ENCODE measurements at regions not wholly inside any gene's neighbourhood (a gene's known extent, or its start where the extent isn't known, plus 50 kb on each side); places are given as distances from the start of the nearest gene placed in this dataset.

GRCh38 chr4:35938936-35939335 is 305.4 kb downstream of the ARAP2 start:
- in situ Hi-C loops (cut with MboI; ENCODE audit: low pct_unique_long_range_greater_than_20kb, low sequenced_read_pairs), result no loop called here
- DNase-seq, result no peak

GRCh38 chr4:35939751-35940150 is 304.6 kb downstream of the ARAP2 start:
- in situ Hi-C loops (cut with MboI; ENCODE audit: low pct_unique_long_range_greater_than_20kb, low sequenced_read_pairs), result no loop called here

GRCh38 chr4:35942092-35942491 is 302.2 kb downstream of the ARAP2 start:
- no peak for DNase-seq
- in situ Hi-C loops (cut with MboI; ENCODE audit: low pct_unique_long_range_greater_than_20kb, low sequenced_read_pairs), result no loop called here

More at GRCh38 chr4:35939751-35940150, 304.6 kb downstream of the ARAP2 start:
- DNase-seq, result no peak

GRCh38 chr4:35943606-35944005 is 300.7 kb downstream of the ARAP2 start:
- in situ Hi-C loops (cut with MboI; ENCODE audit: low pct_unique_long_range_greater_than_20kb, low sequenced_read_pairs), result no loop called here
- no peak for DNase-seq

- in situ Hi-C loops (cut with MboI; ENCODE audit: low pct_unique_long_range_greater_than_20kb, low sequenced_read_pairs), result no loop called here
- DNase-seq, result no peak
These were observed 296.1 kb downstream of the ARAP2 start for GRCh38 chr4:35948171-35948570.

- DNase-seq, result no peak
- in situ Hi-C loops (cut with MboI; ENCODE audit: low pct_unique_long_range_greater_than_20kb, low sequenced_read_pairs), result no loop called here
These were observed 293.9 kb downstream of the ARAP2 start for GRCh38 chr4:35950442-35950841.

- DNase-seq, result no peak
- in situ Hi-C loops (cut with MboI; ENCODE audit: low pct_unique_long_range_greater_than_20kb, low sequenced_read_pairs), result no loop called here
These were observed 291.6 kb downstream of the ARAP2 start for GRCh38 chr4:35952751-35953150.

- in situ Hi-C loops (cut with MboI; ENCODE audit: low pct_unique_long_range_greater_than_20kb, low sequenced_read_pairs), result no loop called here
- no peak for DNase-seq
These were observed 280.9 kb downstream of the ARAP2 start for GRCh38 chr4:35963383-35963782.

- in situ Hi-C loops (cut with MboI; ENCODE audit: low pct_unique_long_range_greater_than_20kb, low sequenced_read_pairs), result no loop called here
- DNase-seq, result no peak
These were observed 280.3 kb downstream of the ARAP2 start for GRCh38 chr4:35963974-35964515.

GRCh38 chr4:35965300-35965699 is 279.0 kb downstream of the ARAP2 start:
- in situ Hi-C loops (cut with MboI; ENCODE audit: low pct_unique_long_range_greater_than_20kb, low sequenced_read_pairs), result no loop called here
- DNase-seq, result no peak

- in situ Hi-C loops (cut with MboI; ENCODE audit: low pct_unique_long_range_greater_than_20kb, low sequenced_read_pairs), result no loop called here
- no peak for DNase-seq
These were observed 277.7 kb downstream of the ARAP2 start for GRCh38 chr4:35966566-35966965.

- no peak for DNase-seq
- in situ Hi-C loops (cut with MboI; ENCODE audit: low pct_unique_long_range_greater_than_20kb, low sequenced_read_pairs), result no loop called here
These were observed 273.9 kb downstream of the ARAP2 start for GRCh38 chr4:35970366-35970960.

GRCh38 chr4:35972814-35973213 is 271.5 kb downstream of the ARAP2 start:
- no peak for DNase-seq
- in situ Hi-C loops (cut with MboI; ENCODE audit: low pct_unique_long_range_greater_than_20kb, low sequenced_read_pairs), result no loop called here

GRCh38 chr4:35975617-35976355 is 268.5 kb downstream of the ARAP2 start:
- in situ Hi-C loops (cut with MboI; ENCODE audit: low pct_unique_long_range_greater_than_20kb, low sequenced_read_pairs), result no loop called here
- DNase-seq, result no peak

- in situ Hi-C loops (cut with MboI; ENCODE audit: low pct_unique_long_range_greater_than_20kb, low sequenced_read_pairs), result no loop called here
These were observed 265.8 kb downstream of the ARAP2 start for GRCh38 chr4:35978551-35978950.

GRCh38 chr4:35982318-35982717 is 262.0 kb downstream of the ARAP2 start:
- in situ Hi-C loops (cut with MboI; ENCODE audit: low pct_unique_long_range_greater_than_20kb, low sequenced_read_pairs), result no loop called here
- no peak for DNase-seq

More at GRCh38 chr4:35978551-35978950, 265.8 kb downstream of the ARAP2 start:
- DNase-seq, result no peak

GRCh38 chr4:35986537-35986936 is 257.8 kb downstream of the ARAP2 start:
- DNase-seq, result no peak
- in situ Hi-C loops (cut with MboI; ENCODE audit: low pct_unique_long_range_greater_than_20kb, low sequenced_read_pairs), result no loop called here

GRCh38 chr4:35993606-35994005 is 250.7 kb downstream of the ARAP2 start:
- DNase-seq, result no peak
- in situ Hi-C loops (cut with MboI; ENCODE audit: low pct_unique_long_range_greater_than_20kb, low sequenced_read_pairs), result no loop called here

- DNase-seq, result no peak
These were observed 243.3 kb downstream of the ARAP2 start for GRCh38 chr4:36000941-36001557.

GRCh38 chr4:36003051-36003450 is 241.3 kb downstream of the ARAP2 start:
- in situ Hi-C loops (cut with MboI; ENCODE audit: low pct_unique_long_range_greater_than_20kb, low sequenced_read_pairs), result no loop called here

More at GRCh38 chr4:36000941-36001557, 243.3 kb downstream of the ARAP2 start:
- in situ Hi-C loops (cut with MboI; ENCODE audit: low pct_unique_long_range_greater_than_20kb, low sequenced_read_pairs), result no loop called here

More at GRCh38 chr4:36003051-36003450, 241.3 kb downstream of the ARAP2 start:
- no peak for DNase-seq
